Mucosa of gallbladder (tissue), 1 donor: ENCODE measurements at regions not wholly inside any gene's neighbourhood (a gene's known extent, or its start where the extent isn't known, plus 50 kb on each side); places are given as distances from the start of the nearest gene placed in this dataset.

Experiments
- DNase-seq: peaks from one replicate; pipeline ENCODE4 v3.0.0-alpha.2; 2020; ENCODE audit warnings: low spot score
- donor health status: DM: no; HTN: no; CAD: no.

- DNase-seq: no peak
Observed at GRCh38 chr18:47480166-47480565, 228.7 kb upstream of the SKOR2 start.

GRCh38 chr18:47471784-47472183 lies 220.3 kb upstream of the SKOR2 start:
- DNase-seq: no peak

- no peak for DNase-seq
Observed at GRCh38 chr18:47470941-47471340, 219.5 kb upstream of the SKOR2 start.

GRCh38 chr18:47469576-47469975 lies 218.1 kb upstream of the SKOR2 start:
- DNase-seq: no peak

GRCh38 chr18:47461977-47462376 lies 210.5 kb upstream of the SKOR2 start:
- no peak for DNase-seq

GRCh38 chr18:47461406-47461948 lies 210.0 kb upstream of the SKOR2 start:
- no peak for DNase-seq

- DNase-seq: no peak
Observed at GRCh38 chr18:47458483-47458882, 207.0 kb upstream of the SKOR2 start.

- DNase-seq: no peak
Observed at GRCh38 chr18:47457614-47458013, 206.2 kb upstream of the SKOR2 start.

GRCh38 chr18:47453038-47453437 lies 201.6 kb upstream of the SKOR2 start:
- DNase-seq: no peak

- DNase-seq: no peak
Observed at GRCh38 chr18:47448956-47449355, 197.5 kb upstream of the SKOR2 start.

- no peak for DNase-seq
Observed at GRCh38 chr18:47441914-47442313, 190.5 kb upstream of the SKOR2 start.

GRCh38 chr18:47438001-47438400 lies 186.5 kb upstream of the SKOR2 start:
- DNase-seq: no peak

- no peak for DNase-seq
Observed at GRCh38 chr18:47436871-47437270, 185.4 kb upstream of the SKOR2 start.

- no peak for DNase-seq
Observed at GRCh38 chr18:47434214-47434746, 182.8 kb upstream of the SKOR2 start.

- no peak for DNase-seq
Observed at GRCh38 chr18:47427923-47428637, 176.6 kb upstream of the SKOR2 start.

- no peak for DNase-seq
Observed at GRCh38 chr18:47427072-47427471, 175.6 kb upstream of the SKOR2 start.

- DNase-seq: no peak
Observed at GRCh38 chr18:47425365-47425764, 173.9 kb upstream of the SKOR2 start.

- DNase-seq: no peak
Observed at GRCh38 chr18:47422524-47422923, 171.1 kb upstream of the SKOR2 start.

GRCh38 chr18:47420130-47420529 lies 168.7 kb upstream of the SKOR2 start:
- no peak for DNase-seq

GRCh38 chr18:47418746-47419145 lies 167.3 kb upstream of the SKOR2 start:
- no peak for DNase-seq

GRCh38 chr18:47417807-47418206 lies 166.3 kb upstream of the SKOR2 start:
- DNase-seq: no peak

- no peak for DNase-seq
Observed at GRCh38 chr18:47415881-47416280, 164.4 kb upstream of the SKOR2 start.

- no peak for DNase-seq
Observed at GRCh38 chr18:47413327-47413726, 161.9 kb upstream of the SKOR2 start.

- DNase-seq: no peak
Observed at GRCh38 chr18:47412924-47413323, 161.5 kb upstream of the SKOR2 start.
